LNCaP clone FGC (cell line): ENCODE measurements at regions not wholly inside any gene's neighbourhood (a gene's known extent, or its start where the extent isn't known, plus 50 kb on each side); places are given as distances from the start of the nearest gene placed in this dataset.

Source experiments
- DNase-seq: peaks from one replicate; pipeline ENCODE4 v3.0.0-alpha.2; 2011; ENCODE audit warnings: low read depth
- H3K4me3 ChIP-seq: 2 replicates; pipeline ENCODE4 v1.5.1; 2011; ENCODE audit warnings: mild to moderate bottlenecking, low read depth, low read length, control low read depth
- CTCF ChIP-seq: IDR thresholded peaks from 2 replicates; pipeline ENCODE4 v1.5.1; 2012; ENCODE audit warnings: mild to moderate bottlenecking; ENCODE audit not compliant: control insufficient read depth, insufficient read depth; ENCODE audit errors: extremely low read depth

- TF ChIP-seq CTCF: no peak
- H3K4me3 ChIP-seq: no peak overlapping the region
- no peak for DNase-seq
Observed at GRCh38 chr12:24537083-24537860, 411.6 kb downstream of the BCAT1 start.

- no peak for DNase-seq
- no peak overlapping the region for H3K4me3 ChIP-seq
- no peak for TF ChIP-seq CTCF
Observed at GRCh38 chr12:24535334-24536069, 413.4 kb downstream of the BCAT1 start.

- no peak for DNase-seq
- no peak overlapping the region for H3K4me3 ChIP-seq
- no peak for TF ChIP-seq CTCF
Observed at GRCh38 chr12:24534622-24535021, 414.3 kb downstream of the BCAT1 start.

GRCh38 chr12:24533716-24534352 lies 415.1 kb downstream of the BCAT1 start:
- TF ChIP-seq CTCF: no peak
- no peak overlapping the region for H3K4me3 ChIP-seq
- DNase-seq: no peak

GRCh38 chr12:24530689-24531088 lies 418.2 kb downstream of the BCAT1 start:
- no peak for DNase-seq
- H3K4me3 ChIP-seq: no peak overlapping the region
- TF ChIP-seq CTCF: no peak

GRCh38 chr12:24527102-24527501 lies 421.8 kb downstream of the BCAT1 start:
- TF ChIP-seq CTCF: no peak
- no peak overlapping the region for H3K4me3 ChIP-seq
- DNase-seq: no peak

- no peak for DNase-seq
- no peak overlapping the region for H3K4me3 ChIP-seq
- no peak for TF ChIP-seq CTCF
Observed at GRCh38 chr12:24522736-24523135, 426.2 kb downstream of the BCAT1 start.
